GM12891 (cell line): ENCODE measurements at regions not wholly inside any gene's neighbourhood (a gene's known extent, or its start where the extent isn't known, plus 50 kb on each side); places are given as distances from the start of the nearest gene placed in this dataset.
"Not testable (repeated sequence)": the region's sequence is repeated elsewhere in the genome, so short reads cannot be mapped to it uniquely, and the experiment has no call there.

Experiments
- DNase-seq: peaks from one replicate; pipeline ENCODE4 v3.0.0; 2011; ENCODE audit warnings: low spot score; ENCODE audit not compliant: insufficient read length
- FAIRE-seq: peaks from 2 replicates; lab custom pipeline; 2011; peaks lifted over from hg19 to GRCh38; lab: Jason Lieb, UNC
- PAX5 ChIP-seq: IDR thresholded peaks from 2 replicates; pipeline ENCODE4 v1.6.1; 2011; ENCODE audit warnings: low read length, moderate library complexity, mild to moderate bottlenecking; ENCODE audit not compliant: insufficient read depth, severe bottlenecking
- POLR2A ChIP-seq: IDR thresholded peaks from 2 replicates; pipeline ENCODE4 v1.6.1; 2011; ENCODE audit warnings: low read depth, low read length, control low read depth
- POLR2AphosphoS5 ChIP-seq: IDR thresholded peaks from 2 replicates; pipeline ENCODE4 v1.6.1; 2011; ENCODE audit warnings: low read depth, low read length, control low read depth
- POU2F2 ChIP-seq: IDR thresholded peaks from 2 replicates; pipeline ENCODE4 v1.6.1; 2011; ENCODE audit warnings: low read depth, mild to moderate bottlenecking, control low read depth, low read length, moderate library complexity
- SPI1 ChIP-seq: IDR thresholded peaks from 2 replicates; pipeline ENCODE4 v1.6.1; 2011; ENCODE audit warnings: low read depth, low read length, control low read depth
- TAF1 ChIP-seq: IDR thresholded peaks from 2 replicates; pipeline ENCODE4 v1.6.1; 2011; ENCODE audit warnings: low read depth, low read length, control low read depth

- FAIRE-seq (no peak), DNase-seq (no peak)
- TF ChIP-seq TAF1: no peak
- no peak for TF ChIP-seq PAX5
- TF ChIP-seq POU2F2: no peak
- TF ChIP-seq POLR2AphosphoS5: no peak
- TF ChIP-seq POLR2A: no peak
- no peak for TF ChIP-seq SPI1
These were observed 251.8 kb upstream of the RASA1 start for GRCh38 chr5:87015901-87016300.

DNA sequence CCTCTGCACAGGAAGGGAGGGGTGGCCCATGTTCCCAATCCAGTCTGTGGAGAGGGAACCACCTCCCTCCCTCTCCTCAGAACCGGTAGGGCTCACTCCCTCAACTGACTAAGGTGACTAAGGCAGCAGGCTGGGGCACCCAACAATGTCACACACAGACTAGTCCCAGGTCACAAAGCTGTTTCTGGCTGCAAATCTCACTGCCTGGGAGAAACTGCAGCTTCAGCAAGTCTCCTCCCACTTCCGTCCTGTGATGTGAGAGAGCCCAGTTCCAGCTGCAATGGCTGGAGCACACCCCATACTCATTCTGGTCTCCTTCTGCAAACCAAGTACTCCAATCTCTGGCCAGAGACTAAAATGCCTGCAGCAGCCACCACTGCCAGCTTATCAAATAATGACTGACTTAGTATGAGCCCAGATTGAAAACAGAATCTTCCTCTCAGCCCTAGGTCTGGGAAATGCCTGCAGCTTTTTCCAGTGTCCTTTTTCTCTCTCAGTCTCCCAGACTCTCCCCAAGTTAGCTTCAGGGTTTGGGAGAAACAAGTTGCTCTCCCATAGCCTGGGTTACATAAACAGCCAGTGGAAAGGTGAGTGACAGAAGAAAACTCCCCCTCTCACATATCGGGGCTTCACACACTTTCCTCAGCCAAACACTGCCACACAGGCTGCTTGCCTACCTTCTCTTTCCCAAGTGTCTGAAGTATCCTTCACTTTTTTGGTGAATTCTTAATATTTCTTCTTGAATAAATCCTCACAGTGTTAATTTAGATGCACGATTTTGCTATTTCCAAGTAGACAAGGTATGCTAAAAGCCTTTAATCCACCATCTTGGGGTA lies 247.4 kb upstream of the RASA1 start:
- no peak for TF ChIP-seq POLR2A
- no peak for TF ChIP-seq TAF1
- no peak for TF ChIP-seq POU2F2
- TF ChIP-seq PAX5: no peak
- TF ChIP-seq POLR2AphosphoS5: no peak
- peak; percentile 79 for TF ChIP-seq SPI1
- FAIRE-seq (peak; percentile 90), DNase-seq (peak; percentile 24)

- TF ChIP-seq SPI1 (no peak), TAF1 (no peak), POU2F2 (no peak), POLR2A (no peak), PAX5 (no peak), POLR2AphosphoS5 (no peak)
- FAIRE-seq (no peak), DNase-seq (no peak)
These were observed 245.3 kb upstream of the RASA1 start for GRCh38 chr5:87022415-87022814.

DNA sequence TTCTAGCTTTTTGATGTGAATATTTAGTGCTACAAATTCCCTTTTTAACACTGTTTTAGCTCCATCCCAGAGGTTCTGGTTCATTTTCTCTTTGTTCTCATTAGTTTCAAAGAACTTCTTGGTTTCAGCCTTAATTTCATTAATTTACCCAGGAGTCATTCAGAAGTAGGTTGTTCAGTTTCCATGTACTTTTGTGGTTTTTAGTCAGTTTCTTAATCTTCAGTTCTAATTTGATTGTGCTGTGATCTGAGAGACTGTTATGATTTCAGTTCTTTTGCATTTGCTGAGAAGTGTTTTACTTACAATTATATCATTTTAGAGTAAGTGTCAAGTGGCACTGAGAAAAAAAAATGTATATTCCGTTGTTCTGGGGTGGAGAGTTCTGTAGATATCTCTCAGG lies 240.1 kb upstream of the RASA1 start:
- FAIRE-seq (no peak), DNase-seq (no peak)
- TF ChIP-seq POU2F2 (no peak), SPI1 (no peak), TAF1 (no peak), POLR2AphosphoS5 (no peak), PAX5 (no peak), POLR2A (no peak)

- FAIRE-seq (no peak), DNase-seq (no peak)
- TF ChIP-seq SPI1 (no peak), POU2F2 (no peak), POLR2AphosphoS5 (no peak), PAX5 (no peak)
These were observed 237.7 kb upstream of the RASA1 start for GRCh38 chr5:87029951-87030350.

GRCh38 chr5:87030699-87031098 lies 237.0 kb upstream of the RASA1 start:
- DNase-seq (no peak), FAIRE-seq (no peak)
- TF ChIP-seq SPI1 (no peak), POLR2AphosphoS5 (no peak), POLR2A (no peak), POU2F2 (no peak), PAX5 (no peak), TAF1 (no peak)

DNA sequence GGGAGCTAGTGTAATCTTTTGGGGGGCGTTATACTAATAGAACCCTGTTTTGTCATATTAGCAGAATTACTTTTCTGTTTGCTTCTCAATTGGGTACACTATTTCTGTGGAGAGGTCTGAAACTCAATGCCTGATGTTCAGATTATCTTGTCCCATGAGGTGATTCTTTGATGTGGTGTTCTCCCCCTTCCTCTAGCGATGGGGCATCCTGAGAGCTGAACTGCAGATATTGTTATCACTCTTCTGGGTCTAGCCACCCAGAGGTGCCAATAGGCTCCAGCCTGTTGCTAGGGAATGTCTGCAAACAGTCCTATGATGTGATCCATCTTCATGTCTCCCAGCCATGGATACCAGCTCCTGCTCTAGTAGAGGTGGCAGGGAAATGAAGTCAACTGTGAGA lies 233.1 kb upstream of the RASA1 start:
- DNase-seq (no peak), FAIRE-seq (no peak)
- TF ChIP-seq TAF1: no peak
- no peak for TF ChIP-seq PAX5
- no peak for TF ChIP-seq POU2F2

DNA sequence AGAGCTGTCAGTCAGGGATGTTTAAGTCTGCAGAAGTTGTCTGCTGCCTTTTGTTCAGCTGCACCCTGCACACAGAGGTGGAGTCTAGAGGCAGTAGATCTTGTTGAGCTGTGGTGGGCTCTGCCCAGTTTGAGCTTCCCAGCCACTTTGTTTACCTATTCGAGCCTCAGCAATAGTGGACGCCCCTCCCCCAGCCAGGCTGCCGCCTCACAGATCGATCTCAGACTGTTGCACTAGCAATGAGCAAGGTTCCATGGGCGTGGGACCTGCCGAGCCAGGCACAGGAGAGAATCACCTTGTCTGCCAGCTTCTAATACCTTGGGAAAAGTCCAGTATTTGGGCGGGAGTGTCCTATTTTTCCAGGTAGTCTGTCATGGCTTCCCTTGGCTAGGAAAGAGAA lies 225.1 kb upstream of the RASA1 start:
- no peak for FAIRE-seq
- TF ChIP-seq POLR2A (no peak), POLR2AphosphoS5 (no peak), POU2F2 (no peak), SPI1 (no peak), TAF1 (no peak), PAX5 (no peak)

DNA sequence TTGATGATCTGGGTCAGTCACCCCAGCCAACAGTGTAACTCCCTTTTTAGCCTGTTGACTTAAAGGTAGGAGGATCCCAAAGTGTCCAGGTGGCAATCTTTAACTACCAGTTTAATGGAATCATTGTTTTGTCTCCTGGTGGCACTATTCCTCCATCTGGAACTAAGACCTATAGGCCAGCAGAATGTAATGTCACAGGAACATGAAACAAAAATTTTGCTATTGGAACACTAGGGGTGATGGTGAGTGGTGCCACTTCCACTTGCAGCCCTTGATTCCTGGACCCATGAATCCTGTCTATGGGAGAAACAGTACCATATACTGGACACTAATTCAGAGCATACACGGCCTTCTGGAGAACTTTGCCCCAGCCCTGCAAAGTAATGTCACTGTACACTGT lies 219.5 kb upstream of the RASA1 start:
- DNase-seq (no peak), FAIRE-seq (no peak)
- no peak for TF ChIP-seq POLR2A
- no peak for TF ChIP-seq PAX5
- no peak for TF ChIP-seq POU2F2
- no peak for TF ChIP-seq TAF1
- TF ChIP-seq POLR2AphosphoS5: no peak
- no peak for TF ChIP-seq SPI1

More for the DNA sequence above, 225.1 kb upstream of the RASA1 start:
- no peak for DNase-seq

GRCh38 chr5:87049012-87049411 lies 218.7 kb upstream of the RASA1 start:
- FAIRE-seq: not testable (repeated sequence)

More at GRCh38 chr5:87049012-87049411, 218.7 kb upstream of the RASA1 start:
- not testable (repeated sequence) for DNase-seq
